Germinal center (tissue), 1 donor: ENCODE measurements at regions not wholly inside any gene's neighbourhood (a gene's known extent, or its start where the extent isn't known, plus 50 kb on each side); places are given as distances from the start of the nearest gene placed in this dataset.
"Not testable (repeated sequence)": the region's sequence is repeated elsewhere in the genome, so short reads cannot be mapped to it uniquely, and the experiment has no call there.

ENCODE experiments used
- DNase-seq: peaks from one replicate; pipeline ENCODE4 v3.0.0; 2012; ENCODE audit warnings: mixed read lengths, low spot score

DNA sequence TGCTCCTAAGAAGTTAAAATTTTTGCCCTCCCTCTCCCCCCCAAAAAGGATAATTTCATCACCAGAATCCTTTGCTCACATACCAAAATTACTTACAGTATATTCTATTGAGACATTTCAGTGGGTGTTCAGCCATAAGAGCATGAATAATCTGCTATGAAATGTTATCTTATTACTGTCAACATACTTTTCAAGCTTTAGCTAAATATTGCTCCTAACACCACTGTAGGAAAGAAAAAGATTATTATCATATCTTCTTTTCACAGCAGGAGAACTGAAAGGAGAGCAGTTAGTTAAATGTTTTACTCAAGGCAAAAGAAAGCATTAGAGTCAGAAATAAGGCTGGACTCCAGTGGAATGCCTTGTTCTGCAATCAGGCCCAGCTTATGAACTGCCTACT, 231.0 kb upstream of the GYPA start:
- no peak for DNase-seq

DNA sequence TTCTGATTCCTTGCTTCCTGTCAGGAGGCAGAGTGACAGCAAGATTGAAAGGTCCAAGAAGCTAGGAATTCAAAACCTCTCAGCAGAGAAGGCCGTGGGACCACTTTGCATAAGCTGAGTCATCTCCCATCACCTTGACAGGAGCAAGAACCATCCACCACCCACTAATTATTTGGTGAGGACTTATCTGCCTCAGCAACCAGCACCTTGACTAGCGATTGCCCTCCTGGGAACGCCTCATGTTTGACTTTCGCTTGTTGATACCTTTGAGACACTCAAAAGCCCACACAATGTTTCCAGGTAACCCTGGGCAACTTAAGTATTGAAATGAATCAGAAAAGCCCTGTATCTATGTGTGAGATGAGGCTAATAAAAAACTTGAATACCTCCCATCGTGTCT, 233.5 kb upstream of the GYPA start:
- no peak for DNase-seq

DNA sequence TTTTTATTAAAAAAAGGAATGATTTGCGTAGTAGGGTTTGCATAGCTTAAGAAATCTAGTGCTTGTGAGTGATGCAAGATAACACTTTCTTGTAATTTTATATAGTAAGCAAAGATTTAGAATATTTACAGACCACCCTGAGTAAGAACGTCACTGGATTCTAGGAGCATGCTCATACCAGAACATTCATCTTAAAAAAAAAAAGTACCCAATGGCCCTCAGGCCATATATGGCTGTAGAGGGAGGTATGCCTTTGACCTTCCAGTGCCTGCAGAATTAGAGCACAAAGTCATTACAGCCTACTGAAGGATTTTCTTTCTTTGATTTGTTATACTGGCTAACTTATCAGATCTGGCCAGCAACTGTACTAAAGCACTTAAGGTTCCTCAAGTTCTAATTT, 236.3 kb upstream of the GYPA start:
- no peak for DNase-seq

DNA sequence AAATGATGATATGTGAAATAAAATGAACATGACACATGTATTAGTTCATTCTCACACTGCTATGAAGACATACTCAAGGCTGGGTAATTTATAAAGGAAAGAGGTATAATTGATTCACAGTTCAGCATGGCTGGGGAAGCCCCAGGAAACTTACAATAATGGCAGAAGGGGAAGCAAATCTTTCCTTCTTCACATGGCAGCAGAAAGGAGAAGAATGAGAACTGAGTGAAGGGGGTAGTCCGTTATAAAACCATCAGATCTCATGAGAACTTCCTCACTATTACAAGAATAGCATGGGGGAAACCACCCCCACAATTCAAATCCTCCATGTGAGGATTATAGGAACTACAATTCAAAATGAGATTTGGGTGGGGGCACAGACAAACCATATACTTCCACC, 243.9 kb upstream of the GYPA start:
- no peak for DNase-seq

DNA sequence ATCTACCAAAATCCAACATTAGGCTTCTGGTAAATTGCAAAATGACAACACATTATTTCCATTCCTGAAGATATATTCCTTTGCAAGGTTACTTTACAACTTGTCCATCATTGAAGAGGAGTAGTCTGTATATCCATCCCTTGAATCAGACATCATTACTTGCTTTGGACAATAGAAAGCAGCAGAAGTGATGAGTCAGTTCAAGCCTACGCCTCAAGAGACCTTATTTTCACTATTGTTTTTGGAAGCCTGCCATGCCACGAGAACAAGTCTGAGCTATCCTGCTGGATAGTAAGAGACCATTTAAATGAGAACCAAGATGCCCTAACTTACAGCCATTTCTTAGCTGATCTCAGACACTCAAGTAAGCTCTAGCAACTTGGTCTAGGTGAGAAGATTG, 246.0 kb upstream of the HHIP start:
- DNase-seq, result no peak

DNA sequence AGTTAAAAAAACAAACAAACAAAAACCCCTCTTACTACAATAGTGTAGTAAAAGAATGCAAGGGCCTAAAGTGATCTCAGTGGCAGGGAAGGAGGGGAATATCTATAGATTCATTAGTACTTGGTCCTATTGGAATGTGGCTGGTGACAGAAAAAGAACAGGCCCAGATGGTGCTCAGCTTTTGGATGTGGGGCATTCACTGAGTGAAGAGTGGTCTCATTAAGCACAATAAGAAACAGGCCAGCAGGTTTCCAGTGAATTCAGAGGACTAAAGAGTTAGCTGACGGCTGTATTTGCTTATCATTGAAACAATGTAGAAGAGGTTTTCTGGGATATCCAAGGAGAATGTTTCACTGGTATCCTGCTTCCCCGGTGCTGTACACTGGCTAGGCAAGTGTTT, 243.8 kb upstream of the HHIP start:
- DNase-seq, result no peak

DNA sequence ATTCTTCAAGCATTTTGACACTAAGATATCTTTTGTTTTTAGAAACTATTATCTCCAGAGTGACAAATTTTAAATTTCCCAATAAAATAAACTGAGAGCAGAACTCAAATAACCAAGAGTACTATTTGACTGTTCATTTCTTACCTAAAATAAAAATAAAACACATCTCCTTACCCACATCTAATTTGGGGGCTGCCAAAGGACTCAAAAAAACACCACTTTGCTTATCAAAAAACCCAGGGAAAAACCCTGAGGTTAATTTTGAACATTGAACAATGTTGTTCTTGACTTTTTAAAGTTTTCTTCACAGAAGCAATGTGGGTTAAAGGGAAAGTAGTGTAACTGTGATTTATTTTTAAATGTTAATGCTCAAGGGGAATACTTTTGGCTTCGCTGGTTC, 243.0 kb upstream of the HHIP start:
- DNase-seq, result no peak

DNA sequence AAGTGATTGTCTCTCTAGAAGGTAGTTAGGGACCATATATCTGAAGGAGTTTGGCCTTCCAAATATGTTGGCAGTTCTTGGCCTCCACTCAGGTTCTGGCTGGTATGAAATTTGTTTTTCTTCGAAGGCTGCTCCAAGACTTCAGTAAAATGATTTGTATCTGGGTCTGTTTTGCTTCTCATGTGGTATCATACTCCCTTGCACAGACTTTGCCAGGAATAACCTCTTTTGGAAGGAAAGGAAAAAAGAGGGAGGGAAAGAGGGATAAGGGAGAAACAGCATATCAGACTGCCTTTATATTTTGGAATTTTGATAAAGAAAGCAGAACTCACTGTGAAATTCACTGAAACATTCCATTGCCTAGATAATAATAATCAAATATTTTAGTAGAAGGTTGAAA, 242.1 kb upstream of the HHIP start:
- DNase-seq, result no peak

DNA sequence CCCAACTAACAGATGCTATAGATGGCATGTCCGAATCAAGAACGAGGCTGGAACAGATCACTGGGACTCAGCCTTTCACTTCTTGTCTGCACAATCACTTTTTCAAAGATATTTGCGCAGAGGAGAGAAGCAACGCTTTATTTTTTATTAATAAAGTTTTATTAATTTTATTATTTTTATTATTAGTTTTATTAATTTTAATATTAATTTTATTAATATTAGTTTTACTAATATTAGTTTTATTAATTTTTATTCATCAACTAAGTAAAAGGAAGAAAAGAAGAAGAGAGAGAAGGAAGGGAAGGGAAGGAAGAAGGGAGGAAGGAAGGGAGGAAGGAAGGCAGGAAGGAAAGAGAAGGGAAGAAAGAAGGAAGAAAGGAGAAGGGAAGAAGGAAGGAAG, 236.4 kb upstream of the HHIP start:
- no peak for DNase-seq

DNA sequence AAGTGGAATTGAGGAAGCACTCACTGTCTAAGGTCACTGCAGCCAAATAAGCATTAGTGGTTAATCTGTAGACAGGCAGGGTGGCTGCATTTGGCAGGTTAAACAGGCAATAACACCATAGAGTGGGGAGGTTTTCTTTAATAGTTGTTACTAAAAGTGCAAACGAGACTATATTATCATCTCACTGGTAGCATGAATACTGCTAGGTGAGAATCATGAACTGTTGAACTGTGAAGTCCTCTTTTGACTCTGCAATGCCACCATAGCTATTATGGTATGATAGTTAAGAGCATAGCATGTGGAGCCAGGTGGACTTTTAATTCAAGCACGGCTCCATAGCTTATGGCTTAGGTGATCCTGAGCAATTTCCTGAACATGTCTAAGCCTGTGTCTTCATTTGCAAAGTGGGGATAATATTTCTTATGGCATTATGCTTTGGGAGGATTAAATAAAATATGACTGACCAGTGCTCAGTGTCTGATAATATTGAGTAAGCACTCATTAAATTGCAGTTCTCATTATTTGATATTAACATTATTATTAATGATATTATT, 235.6 kb upstream of the HHIP start:
- no peak for DNase-seq

DNA sequence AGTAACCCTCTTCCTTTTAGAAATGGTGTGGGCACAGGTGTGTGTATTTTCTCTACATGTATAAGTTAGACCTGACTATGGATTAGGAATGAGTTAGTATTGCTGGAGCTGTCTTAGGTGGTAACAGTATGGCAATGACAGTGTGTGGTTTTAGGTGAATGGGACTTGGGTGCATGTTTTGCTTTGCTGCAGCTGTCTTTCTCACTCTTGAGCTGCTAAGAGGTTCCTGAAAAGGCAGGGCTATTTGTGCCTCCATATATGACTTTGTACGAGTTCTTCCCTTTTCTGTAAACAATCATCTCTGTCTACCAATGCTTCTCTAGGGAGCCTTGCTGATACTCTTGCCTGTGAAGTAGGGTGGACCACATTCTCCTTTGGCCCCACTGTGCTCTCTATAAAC, 234.8 kb upstream of the HHIP start:
- DNase-seq, result no peak

DNA sequence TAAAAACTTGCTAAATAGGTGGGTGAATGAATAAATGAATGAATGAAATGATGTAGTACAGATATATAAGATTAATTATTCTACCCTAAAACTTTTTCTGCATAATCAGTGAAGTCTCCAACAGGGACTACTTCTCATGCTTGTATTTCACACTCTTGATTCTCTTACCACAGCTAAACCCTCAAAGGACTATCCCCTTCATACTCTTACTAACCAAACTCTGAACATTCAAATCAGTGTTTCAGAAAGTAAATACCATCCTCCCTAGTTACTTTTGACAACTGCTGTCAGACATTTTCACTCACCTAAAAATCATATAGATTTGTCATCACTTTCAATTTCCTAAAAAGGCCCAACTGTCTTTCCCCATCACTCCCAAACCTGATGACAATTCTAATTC, 234.3 kb upstream of the HHIP start:
- DNase-seq, result no peak

DNA sequence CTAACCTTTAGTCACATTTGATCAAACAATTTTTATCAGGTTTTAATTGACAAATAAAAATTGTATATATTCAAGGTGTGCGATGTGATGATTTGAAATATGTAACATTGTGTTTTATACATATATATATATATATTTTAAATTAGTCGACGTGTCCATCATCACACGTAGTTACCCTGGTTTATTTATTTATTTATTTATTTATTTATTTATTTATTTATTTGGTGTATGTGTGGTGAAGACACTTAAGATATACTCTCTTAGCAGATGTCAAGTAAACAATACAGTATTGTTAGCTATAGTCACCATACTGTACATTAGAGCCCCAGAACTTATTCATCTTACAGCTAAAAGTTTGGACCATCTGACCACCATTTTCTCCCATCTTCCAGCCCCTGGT, 224.9 kb upstream of the HHIP start:
- no peak for DNase-seq

DNA sequence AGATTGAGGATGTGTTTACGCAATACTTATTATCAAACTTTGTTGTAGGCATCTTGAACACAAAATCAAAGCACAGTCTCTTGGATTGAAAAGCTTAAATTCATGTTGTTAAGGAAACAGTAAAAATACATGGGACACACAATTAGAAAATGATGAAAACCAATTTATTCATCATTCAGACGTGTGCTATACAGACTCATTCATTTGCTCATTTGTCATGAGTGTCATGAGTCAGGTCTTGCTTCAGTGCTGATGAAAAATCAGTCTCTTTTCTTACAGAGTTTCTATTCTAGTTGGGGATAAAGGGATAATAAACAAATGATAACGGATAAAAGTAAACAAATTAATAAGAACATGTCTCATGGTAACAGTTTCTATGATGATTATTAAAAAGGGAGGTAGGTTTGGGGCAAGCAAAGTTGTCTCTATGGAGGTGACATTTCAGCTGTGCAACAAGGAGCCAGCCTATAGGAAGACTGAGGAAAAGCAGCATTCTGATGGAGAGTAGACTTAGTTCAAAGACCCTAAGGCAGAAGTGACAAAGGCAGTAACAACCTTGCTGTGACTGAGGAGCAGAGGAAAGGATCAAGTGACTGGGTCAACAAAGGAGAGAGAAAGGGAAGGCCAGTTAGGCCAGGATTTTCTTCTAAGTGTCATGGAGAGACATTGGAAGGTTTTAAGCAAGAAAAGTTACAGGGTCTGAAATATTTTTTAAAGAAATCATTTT, 224.0 kb upstream of the HHIP start:
- no peak for DNase-seq

DNA sequence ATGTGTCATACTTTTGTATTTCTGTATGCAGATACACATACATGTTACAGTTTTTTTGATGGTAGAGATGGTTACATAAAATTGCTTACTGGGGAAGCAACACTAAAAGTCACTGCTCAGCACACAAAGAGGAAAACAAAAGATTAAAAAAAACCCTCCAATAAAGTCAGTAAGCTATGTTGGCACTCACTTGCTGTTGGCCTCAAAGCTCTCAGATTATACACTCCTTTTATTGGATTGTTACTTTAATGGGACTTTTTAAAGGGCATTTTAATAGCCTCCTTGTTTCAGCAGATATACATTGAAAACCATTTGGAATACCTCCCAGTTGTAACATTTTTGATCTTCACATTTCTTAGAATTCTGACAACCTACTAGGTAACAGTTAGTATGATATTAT, 222.0 kb upstream of the HHIP start:
- DNase-seq, result no peak

DNA sequence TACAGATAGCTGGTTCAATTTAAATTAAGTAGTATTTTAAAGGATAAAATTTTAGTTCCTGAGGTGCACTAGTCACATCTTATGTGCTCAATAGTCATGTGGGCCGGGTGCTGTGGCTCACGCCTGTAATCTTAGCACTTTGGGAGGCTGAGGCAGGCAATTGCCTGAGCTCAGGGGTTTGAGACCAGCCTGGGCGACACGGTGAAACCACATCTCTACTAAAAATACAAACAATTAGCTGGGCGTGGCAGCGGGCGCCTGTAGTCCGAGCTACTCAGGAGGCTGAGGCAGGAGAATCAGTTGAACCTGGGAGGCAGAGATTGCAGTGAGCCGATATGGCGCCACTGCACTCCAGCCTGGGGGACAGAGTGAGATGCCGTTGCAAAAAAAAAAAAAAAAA, 219.9 kb upstream of the HHIP start:
- not testable (repeated sequence) for DNase-seq

DNA sequence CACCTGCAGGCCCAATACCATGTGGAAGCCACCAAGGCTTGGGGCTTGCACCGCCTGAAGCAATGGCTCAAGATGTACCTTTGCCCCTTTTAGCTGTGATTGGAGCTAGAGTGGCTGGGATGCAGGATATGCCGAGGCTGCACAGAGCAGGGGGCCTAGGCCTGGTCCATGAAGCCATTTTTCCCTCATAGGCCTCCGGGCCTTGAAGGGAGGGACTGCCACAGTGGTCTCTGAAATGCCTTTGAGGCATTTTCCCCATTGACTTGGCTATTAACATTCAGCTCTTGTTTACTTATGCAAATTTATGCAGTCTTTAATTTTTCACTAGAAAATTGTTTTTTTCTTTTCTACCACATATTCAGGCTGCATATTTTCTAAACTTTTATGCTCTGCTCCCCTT, 203.2 kb upstream of the HHIP start:
- DNase-seq, result no peak

DNA sequence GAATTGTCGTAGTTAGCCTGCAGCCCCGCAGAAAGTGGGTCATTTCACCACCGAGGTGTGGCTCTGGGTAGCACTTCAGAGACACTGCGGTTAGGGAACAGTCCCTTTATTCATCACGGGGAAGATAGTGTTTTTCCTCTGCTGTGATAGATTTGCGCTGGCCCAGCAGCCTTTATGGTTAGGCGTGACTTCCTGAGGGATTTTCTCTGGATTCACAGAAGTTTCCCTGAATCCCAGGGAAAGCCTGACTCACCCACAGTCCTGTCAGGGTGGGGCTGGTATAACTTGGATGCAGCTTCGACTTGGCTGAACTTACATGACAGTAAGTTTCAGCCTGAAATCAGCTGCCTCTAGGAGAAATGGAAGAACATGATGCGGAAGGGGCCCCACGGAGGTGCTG, 196.3 kb upstream of the HHIP start:
- DNase-seq, result no peak

DNA sequence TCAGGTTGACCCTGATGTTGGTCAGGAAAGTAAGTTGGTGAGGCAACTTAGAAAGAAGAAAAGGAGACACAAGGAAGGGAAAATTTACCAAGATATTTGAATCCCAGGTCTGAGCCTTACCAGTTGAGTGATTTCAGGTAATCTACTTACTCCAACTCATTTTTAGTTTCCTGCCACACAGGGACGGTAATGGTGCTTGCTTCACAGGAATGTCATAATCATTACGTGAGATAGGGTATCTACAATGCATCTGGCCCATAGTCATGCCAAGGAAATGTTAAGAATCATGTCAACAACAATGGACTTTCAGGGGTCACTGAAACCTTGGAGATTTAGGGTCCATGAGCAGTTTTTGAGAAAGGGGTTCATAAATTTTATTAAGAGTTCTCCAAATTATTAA, 195.4 kb upstream of the HHIP start:
- no peak for DNase-seq

DNA sequence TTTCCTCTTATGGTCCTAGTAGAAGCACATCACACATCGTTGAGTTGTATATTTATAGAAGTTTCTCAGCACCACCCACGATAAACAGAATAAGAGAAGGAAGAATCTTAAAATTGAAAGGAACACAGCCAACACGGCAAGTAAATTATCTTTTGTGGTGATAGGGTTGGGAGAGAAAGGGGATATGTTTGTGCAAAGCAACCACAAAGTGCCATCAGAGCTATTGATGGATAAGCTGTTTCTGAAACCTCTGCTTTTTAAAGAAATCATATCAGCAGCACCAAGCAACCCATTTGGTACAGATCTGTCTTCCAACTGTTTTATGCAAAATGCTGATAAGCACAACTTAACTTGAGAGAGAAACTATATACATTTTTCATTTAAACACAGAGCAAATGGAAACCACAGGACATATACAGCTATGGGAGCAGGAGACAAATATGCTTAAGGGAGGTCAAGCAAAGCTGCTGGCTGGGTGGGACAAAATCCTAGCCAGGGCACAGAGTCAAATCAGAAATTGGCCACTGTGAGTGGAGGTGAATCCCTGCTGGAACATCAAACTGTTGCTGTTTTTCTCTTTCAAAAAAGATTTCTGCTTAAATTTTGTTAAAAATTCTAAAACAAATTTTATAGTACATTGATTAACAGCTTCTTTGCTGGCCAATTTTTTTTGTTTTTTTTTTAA, 194.0 kb upstream of the HHIP start:
- no peak for DNase-seq

DNA sequence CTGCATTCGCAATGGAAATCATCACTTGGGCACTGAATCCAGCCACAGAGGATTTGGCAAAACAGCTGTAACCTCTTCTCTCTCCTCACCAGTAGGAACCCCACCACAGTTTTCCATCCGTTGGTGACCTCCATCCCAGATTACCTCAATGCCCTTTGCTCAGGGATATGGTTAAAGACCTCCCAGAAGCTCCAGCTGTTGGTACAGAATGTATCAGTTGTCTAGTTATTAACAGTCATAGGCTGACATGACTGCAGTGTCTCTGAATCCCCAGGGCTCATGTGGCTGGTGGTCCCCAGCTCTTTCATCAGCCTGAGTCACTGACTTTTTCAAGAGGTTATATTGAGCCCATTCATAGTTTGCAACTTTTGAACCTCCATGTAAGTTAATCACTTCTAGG, 189.8 kb upstream of the HHIP start:
- no peak for DNase-seq

DNA sequence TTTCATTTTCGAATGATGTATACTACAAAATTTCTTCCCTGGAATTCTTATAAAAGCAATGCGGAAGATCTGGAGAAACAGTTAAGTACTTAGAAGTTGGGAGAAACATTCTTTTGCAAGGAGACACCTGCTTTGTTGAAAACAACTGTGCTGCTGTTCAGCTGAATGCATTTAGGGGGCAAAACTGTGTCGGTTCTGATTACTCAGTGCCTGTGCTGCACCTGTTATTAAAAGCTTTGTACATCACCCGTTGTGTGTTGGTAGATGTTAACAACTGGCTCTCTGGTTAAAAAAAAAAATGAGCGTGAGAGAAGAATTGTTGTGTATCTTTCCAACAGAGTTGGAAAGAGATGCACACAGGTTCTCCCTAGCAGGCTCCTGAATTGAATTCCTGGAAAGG, 184.1 kb upstream of the HHIP start:
- DNase-seq, result no peak

DNA sequence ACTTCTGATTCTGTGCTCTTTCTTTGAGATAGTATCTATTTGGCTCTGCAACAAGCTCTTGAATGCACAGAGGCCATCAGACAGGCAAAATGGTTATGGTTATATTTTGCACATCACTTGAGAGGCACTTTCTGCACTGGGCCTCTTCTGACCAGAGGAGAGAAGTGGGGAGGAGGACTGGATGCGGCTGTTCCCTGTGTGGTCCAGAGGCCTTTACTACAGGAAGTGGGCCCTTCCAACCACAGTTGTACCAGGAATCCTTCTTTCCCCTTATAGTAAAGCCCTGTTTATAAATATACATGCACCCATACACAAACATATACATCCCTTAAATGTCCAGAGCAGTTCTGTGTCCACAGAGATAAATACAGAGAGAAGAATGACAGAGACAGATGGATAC, 182.7 kb upstream of the HHIP start:
- no peak for DNase-seq

DNA sequence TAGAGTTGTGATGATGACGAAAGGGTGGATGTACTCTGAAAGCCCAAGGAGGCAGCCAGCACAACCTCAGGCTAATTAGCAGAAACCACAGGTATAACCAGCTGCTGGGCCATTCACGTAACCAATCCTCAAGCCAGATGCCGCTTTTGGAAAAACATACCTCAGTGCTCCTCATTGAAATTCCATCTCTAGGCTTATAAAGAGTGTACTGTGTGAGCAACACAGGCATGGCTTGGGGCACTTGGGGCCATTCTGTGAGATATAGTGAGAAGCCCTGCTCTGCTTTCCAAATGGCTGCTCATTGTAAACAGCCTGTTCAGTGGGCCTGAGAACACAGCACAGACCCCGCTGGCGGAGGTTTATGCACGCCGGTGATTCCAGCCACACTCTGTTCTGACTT, 182.1 kb upstream of the HHIP start:
- no peak for DNase-seq
